Left kidney (tissue), 1 donor: ENCODE measurements at regions not wholly inside any gene's neighbourhood (a gene's known extent, or its start where the extent isn't known, plus 50 kb on each side); places are given as distances from the start of the nearest gene placed in this dataset.
"Not testable (repeated sequence)": the region's sequence is repeated elsewhere in the genome, so short reads cannot be mapped to it uniquely, and the experiment has no call there.

ENCODE experiments used
- DNase-seq: peaks from one replicate; pipeline ENCODE4 v3.0.0-alpha.2; 2013

GRCh38 chr12:89227774-89228173 is 124.5 kb downstream of the DUSP6 start:
- DNase-seq, result no peak

GRCh38 chr12:89225808-89226411 is 126.4 kb downstream of the DUSP6 start:
- peak; percentile 75 for DNase-seq

- no peak for DNase-seq
These were observed 126.9 kb downstream of the DUSP6 start for GRCh38 chr12:89225401-89225800.

GRCh38 chr12:89222580-89222979 is 129.7 kb downstream of the DUSP6 start:
- DNase-seq, result not testable (repeated sequence)

- DNase-seq, result no peak
These were observed 134.8 kb downstream of the DUSP6 start for GRCh38 chr12:89217472-89217871.

GRCh38 chr12:89216211-89216952 is 135.9 kb downstream of the DUSP6 start:
- no peak for DNase-seq

GRCh38 chr12:89215196-89215595 is 137.1 kb downstream of the DUSP6 start:
- DNase-seq, result no peak

GRCh38 chr12:89213747-89214146 is 138.6 kb downstream of the DUSP6 start:
- no peak for DNase-seq

- DNase-seq, result no peak
These were observed 139.2 kb downstream of the DUSP6 start for GRCh38 chr12:89213139-89213538.

GRCh38 chr12:89212339-89212771 is 139.9 kb downstream of the DUSP6 start:
- DNase-seq, result no peak

- no peak for DNase-seq
These were observed 140.8 kb downstream of the DUSP6 start for GRCh38 chr12:89211456-89211855.

GRCh38 chr12:89210277-89210676 is 142.0 kb downstream of the DUSP6 start:
- no peak for DNase-seq

- DNase-seq, result no peak
These were observed 143.6 kb downstream of the DUSP6 start for GRCh38 chr12:89208661-89209096.

GRCh38 chr12:89206390-89206789 is 145.9 kb downstream of the DUSP6 start:
- DNase-seq, result no peak

GRCh38 chr12:89205517-89205916 is 146.8 kb downstream of the DUSP6 start:
- DNase-seq, result no peak

GRCh38 chr12:89203144-89203543 is 149.2 kb downstream of the DUSP6 start:
- no peak for DNase-seq

- DNase-seq, result no peak
These were observed 152.1 kb downstream of the DUSP6 start for GRCh38 chr12:89200217-89200616.

- no peak for DNase-seq
These were observed 156.8 kb downstream of the DUSP6 start for GRCh38 chr12:89195470-89195869.

GRCh38 chr12:89194683-89195082 is 157.6 kb downstream of the DUSP6 start:
- DNase-seq, result no peak

GRCh38 chr12:89192429-89192828 is 159.9 kb downstream of the DUSP6 start:
- no peak for DNase-seq

- not testable (repeated sequence) for DNase-seq
These were observed 160.7 kb downstream of the DUSP6 start for GRCh38 chr12:89191597-89191996.

- no peak for DNase-seq
These were observed 162.9 kb downstream of the DUSP6 start for GRCh38 chr12:89189448-89189847.

GRCh38 chr12:89187507-89187906 is 164.8 kb downstream of the DUSP6 start:
- DNase-seq, result no peak

GRCh38 chr12:89185889-89186288 is 166.4 kb downstream of the DUSP6 start:
- DNase-seq, result no peak
